WTC11 (cell line): ENCODE measurements at regions not wholly inside any gene's neighbourhood (a gene's known extent, or its start where the extent isn't known, plus 50 kb on each side); places are given as distances from the start of the nearest gene placed in this dataset.

Experiments
- ATF2 ChIP-seq: sonication (generic); formaldehyde crosslinking; IDR thresholded peaks from 2 replicates; pipeline ENCODE4 v1.8.1; 2022; ENCODE audit warnings: low read depth, missing genetic modification reagents, borderline replicate concordance
- CTCF ChIP-seq: fragments of 200-600 bp; IDR thresholded peaks from 2 replicates; pipeline ENCODE4 v1.8.0; 2022; ENCODE audit warnings: antibody characterized with exemption
- E2F4 ChIP-seq: sonication (generic); formaldehyde crosslinking; IDR thresholded peaks from 2 replicates; pipeline ENCODE4 v1.8.1; 2022; ENCODE audit warnings: low read depth, mild to moderate bottlenecking, moderate library complexity, missing genetic modification reagents, borderline replicate concordance
- ETV6 ChIP-seq: sonication (generic); formaldehyde crosslinking; IDR thresholded peaks from 2 replicates; pipeline ENCODE4 v1.8.1; 2022; ENCODE audit warnings: mild to moderate bottlenecking, missing genetic modification reagents
- OVOL2 ChIP-seq: fragments of 250-450 bp; sonication (Bioruptor Pico); IDR thresholded peaks from 2 replicates; pipeline ENCODE4 v1.9.0; 2021; ENCODE audit warnings: mild to moderate bottlenecking, borderline replicate concordance
- PREB ChIP-seq: sonication (generic); formaldehyde crosslinking; IDR thresholded peaks from 2 replicates; pipeline ENCODE4 v1.8.1; 2022; ENCODE audit warnings: mild to moderate bottlenecking, missing genetic modification reagents, moderate library complexity, borderline replicate concordance
- SP1 ChIP-seq: sonication (generic); formaldehyde crosslinking; conservative IDR thresholded peaks from 2 replicates; pipeline ENCODE4 v1.8.1; 2022; ENCODE audit warnings: missing genetic modification reagents
- USF2 ChIP-seq: sonication (generic); formaldehyde crosslinking; IDR thresholded peaks from 2 replicates; pipeline ENCODE4 v1.8.1; 2023; ENCODE audit warnings: mild to moderate bottlenecking, missing genetic modification reagents, moderate library complexity
- ZNF121 ChIP-seq: sonication (generic); formaldehyde crosslinking; IDR thresholded peaks from 2 replicates; pipeline ENCODE4 v1.8.0; 2023; ENCODE audit warnings: missing genetic modification reagents
- TF ChIP-seq, protein P1 (sequence below): sonication (generic); formaldehyde crosslinking; IDR thresholded peaks from 2 replicates; pipeline ENCODE4 v1.8.0; 2022; ENCODE audit warnings: mild to moderate bottlenecking, missing genetic modification reagents
- TF ChIP-seq, protein P2 (sequence below): sonication (generic); formaldehyde crosslinking; IDR thresholded peaks from 2 replicates; pipeline ENCODE4 v1.8.0; 2022; ENCODE audit warnings: mild to moderate bottlenecking, missing genetic modification reagents
- TF ChIP-seq, protein P3 (sequence below): sonication (generic); formaldehyde crosslinking; IDR thresholded peaks from 2 replicates; pipeline ENCODE4 v1.8.1; 2022; ENCODE audit warnings: mild to moderate bottlenecking, moderate library complexity, missing genetic modification reagents

- TF ChIP-seq CTCF (no peak), E2F4 (no peak), ZNF121 (CRISPR knock-in tag) (no peak), ETV6 (CRISPR knock-in tag) (no peak), ATF2 (no peak), OVOL2 (no peak), USF2 (CRISPR knock-in tag) (no peak), SP1 (CRISPR knock-in tag) (no peak), PREB (CRISPR knock-in tag) (no peak)
- TF ChIP-seq, protein P1, sequence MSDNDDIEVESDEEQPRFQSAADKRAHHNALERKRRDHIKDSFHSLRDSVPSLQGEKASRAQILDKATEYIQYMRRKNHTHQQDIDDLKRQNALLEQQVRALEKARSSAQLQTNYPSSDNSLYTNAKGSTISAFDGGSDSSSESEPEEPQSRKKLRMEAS (CRISPR knock-in tag): no peak
- TF ChIP-seq, protein P2, sequence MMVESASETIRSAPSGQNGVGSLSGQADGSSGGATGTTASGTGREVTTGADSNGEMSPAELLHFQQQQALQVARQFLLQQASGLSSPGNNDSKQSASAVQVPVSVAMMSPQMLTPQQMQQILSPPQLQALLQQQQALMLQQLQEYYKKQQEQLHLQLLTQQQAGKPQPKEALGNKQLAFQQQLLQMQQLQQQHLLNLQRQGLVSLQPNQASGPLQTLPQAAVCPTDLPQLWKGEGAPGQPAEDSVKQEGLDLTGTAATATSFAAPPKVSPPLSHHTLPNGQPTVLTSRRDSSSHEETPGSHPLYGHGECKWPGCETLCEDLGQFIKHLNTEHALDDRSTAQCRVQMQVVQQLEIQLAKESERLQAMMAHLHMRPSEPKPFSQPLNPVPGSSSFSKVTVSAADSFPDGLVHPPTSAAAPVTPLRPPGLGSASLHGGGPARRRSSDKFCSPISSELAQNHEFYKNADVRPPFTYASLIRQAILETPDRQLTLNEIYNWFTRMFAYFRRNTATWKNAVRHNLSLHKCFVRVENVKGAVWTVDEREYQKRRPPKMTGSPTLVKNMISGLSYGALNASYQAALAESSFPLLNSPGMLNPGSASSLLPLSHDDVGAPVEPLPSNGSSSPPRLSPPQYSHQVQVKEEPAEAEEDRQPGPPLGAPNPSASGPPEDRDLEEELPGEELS (CRISPR knock-in tag): no peak
- TF ChIP-seq, protein P3, sequence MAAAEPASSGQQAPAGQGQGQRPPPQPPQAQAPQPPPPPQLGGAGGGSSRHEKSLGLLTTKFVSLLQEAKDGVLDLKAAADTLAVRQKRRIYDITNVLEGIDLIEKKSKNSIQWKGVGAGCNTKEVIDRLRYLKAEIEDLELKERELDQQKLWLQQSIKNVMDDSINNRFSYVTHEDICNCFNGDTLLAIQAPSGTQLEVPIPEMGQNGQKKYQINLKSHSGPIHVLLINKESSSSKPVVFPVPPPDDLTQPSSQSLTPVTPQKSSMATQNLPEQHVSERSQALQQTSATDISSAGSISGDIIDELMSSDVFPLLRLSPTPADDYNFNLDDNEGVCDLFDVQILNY (CRISPR knock-in tag): no peak
These were observed 424.0 kb upstream of the FANCL start for GRCh38 chr2:58665154-58665553.
